ENCODE measurements at regions not wholly inside any gene's neighbourhood (a gene's known extent, or its start where the extent isn't known, plus 50 kb on each side); places are given as distances from the start of the nearest gene placed in this dataset.

DNA sequence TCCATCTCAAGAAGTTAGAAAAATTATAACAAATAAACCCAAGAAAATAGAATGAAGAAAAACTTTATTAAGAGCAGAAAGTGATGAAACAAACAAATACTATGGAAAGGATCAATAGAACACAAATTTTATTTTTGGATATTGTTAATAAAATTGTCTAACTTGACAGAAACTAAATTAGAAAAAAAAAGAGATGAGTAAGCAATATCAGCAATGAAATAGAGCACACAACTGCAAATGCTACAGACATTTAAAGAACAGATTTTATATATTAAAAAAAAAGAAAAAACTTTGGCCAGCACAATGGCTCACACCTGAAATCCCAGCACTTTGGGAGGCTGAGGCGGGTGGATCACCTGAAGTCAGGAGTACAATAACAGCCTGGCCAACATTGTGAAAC lies 628.0 kb downstream of the EPHA7 start:
- no peak overlapping the region for H3K4me3 ChIP-seq
- no peaks in the 10 kb centered on the region for H3K9me3 ChIP-seq
- H3K27ac ChIP-seq, result no peak overlapping the region

DNA sequence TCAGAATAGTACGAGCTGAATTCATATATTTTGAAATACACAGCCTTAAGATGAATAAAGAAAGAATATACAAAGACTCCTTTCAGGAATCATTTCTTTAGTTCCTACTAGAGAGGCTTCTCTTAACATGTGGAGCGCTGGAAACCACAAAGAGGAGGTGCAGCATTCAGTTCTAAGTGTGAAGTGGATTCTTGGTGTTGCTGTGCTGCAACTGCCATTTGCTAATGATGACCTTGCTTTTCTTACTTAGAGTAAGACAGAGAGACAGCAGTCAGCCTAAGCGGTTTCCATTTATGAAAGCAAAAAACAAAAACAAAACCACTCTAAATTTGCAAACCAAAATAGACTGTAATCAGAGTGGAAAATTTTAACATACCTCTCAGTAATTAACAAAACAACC lies 629.0 kb downstream of the EPHA7 start:
- no peaks in the 10 kb centered on the region for H3K36me3 ChIP-seq
- intact Hi-C loops (cut with DNase I), result no loop called here
- H3K4me1 ChIP-seq, result no peaks in the 10 kb centered on the region
- H3K4me3 ChIP-seq, result no peak overlapping the region
- TF ChIP-seq POLR2A (IDR thresholded peaks at IDR 0.05), result no peak
- TF ChIP-seq, protein P1, sequence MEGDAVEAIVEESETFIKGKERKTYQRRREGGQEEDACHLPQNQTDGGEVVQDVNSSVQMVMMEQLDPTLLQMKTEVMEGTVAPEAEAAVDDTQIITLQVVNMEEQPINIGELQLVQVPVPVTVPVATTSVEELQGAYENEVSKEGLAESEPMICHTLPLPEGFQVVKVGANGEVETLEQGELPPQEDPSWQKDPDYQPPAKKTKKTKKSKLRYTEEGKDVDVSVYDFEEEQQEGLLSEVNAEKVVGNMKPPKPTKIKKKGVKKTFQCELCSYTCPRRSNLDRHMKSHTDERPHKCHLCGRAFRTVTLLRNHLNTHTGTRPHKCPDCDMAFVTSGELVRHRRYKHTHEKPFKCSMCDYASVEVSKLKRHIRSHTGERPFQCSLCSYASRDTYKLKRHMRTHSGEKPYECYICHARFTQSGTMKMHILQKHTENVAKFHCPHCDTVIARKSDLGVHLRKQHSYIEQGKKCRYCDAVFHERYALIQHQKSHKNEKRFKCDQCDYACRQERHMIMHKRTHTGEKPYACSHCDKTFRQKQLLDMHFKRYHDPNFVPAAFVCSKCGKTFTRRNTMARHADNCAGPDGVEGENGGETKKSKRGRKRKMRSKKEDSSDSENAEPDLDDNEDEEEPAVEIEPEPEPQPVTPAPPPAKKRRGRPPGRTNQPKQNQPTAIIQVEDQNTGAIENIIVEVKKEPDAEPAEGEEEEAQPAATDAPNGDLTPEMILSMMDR (IDR thresholded peaks at IDR 0.05), result no peak
- TF ChIP-seq POLR2AphosphoS5 (IDR thresholded peaks at IDR 0.05; ENCODE audit: insufficient read depth in 1 of 2, low read depth in 1 of 2), result no peak
- H3K9me3 ChIP-seq, result no peaks in the 10 kb centered on the region
- DNase-seq (ENCODE audit: extremely low spot score in 2 of 2), result no peak
- H3K27me3 ChIP-seq, result no peaks in the 10 kb centered on the region
- H3K27ac ChIP-seq, result no peak overlapping the region

More for the DNA sequence above, 628.0 kb downstream of the EPHA7 start:
- DNase-seq (ENCODE audit: extremely low spot score in 2 of 2), result no peak
- H3K36me3 ChIP-seq, result no peaks in the 10 kb centered on the region
- no peaks in the 10 kb centered on the region for H3K27me3 ChIP-seq
- H3K4me1 ChIP-seq, result no peaks in the 10 kb centered on the region
- intact Hi-C loops (cut with DNase I), result no loop called here
- TF ChIP-seq POLR2A (IDR thresholded peaks at IDR 0.05) (no peak), POLR2AphosphoS5 (IDR thresholded peaks at IDR 0.05; ENCODE audit: insufficient read depth in 1 of 2, low read depth in 1 of 2) (no peak)
- TF ChIP-seq, protein P1 (IDR thresholded peaks at IDR 0.05), result no peak

DNA sequence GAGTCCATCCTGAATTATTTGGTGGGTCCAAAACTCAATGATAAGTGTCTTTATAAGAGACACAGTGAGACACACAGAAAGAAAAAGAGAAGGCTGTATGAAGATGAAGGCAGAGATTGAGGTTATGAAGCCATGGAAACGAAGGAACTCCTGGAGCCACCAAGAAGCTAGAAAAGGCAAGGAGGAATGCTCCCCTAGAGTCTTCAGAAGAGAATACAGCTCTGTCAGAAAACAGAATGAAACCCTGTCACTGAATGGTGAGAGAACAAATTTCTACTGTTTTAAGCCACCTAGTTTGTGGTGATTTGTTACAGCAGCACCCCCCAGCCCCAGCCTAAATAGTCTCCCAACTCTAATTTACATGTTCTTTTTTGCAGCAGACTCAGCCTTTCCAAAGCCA lies 635.1 kb downstream of the EPHA7 start:
- no peaks in the 10 kb centered on the region for H3K36me3 ChIP-seq
- H3K9me3 ChIP-seq, result no peaks in the 10 kb centered on the region
- H3K27me3 ChIP-seq, result no peaks in the 10 kb centered on the region
- H3K4me3 ChIP-seq, result no peak overlapping the region
- DNase-seq (ENCODE audit: extremely low spot score in 2 of 2), result no peak
- no peaks in the 10 kb centered on the region for H3K4me1 ChIP-seq
- no peak overlapping the region for H3K27ac ChIP-seq
- TF ChIP-seq POLR2A (IDR thresholded peaks at IDR 0.05) (no peak), POLR2AphosphoS5 (IDR thresholded peaks at IDR 0.05; ENCODE audit: insufficient read depth in 1 of 2, low read depth in 1 of 2) (no peak)
- TF ChIP-seq, protein P1 (IDR thresholded peaks at IDR 0.05), result no peak
- intact Hi-C loops (cut with DNase I), result no loop called here

DNA sequence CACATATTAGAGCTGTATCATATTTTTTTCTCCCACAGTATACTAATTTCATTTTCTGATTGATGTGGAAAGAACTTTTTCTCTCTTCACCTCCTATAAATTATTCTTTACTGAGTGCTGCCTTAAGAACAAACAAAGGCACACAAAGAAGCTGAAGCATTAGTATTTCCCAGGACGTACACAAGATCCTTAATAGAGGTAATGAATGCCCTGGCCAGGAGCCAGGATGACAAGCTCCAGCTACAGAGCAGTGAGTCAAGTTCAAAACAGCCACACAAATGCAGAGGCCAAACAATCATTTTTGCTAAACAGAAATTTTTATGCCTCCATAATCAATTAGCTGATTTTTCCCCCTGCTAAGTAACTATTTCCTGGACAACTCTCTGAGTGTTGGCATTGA lies 639.6 kb downstream of the EPHA7 start:
- intact Hi-C loops (cut with DNase I), result no loop called here
- no peak for DNase-seq (ENCODE audit: extremely low spot score in 2 of 2)

DNA sequence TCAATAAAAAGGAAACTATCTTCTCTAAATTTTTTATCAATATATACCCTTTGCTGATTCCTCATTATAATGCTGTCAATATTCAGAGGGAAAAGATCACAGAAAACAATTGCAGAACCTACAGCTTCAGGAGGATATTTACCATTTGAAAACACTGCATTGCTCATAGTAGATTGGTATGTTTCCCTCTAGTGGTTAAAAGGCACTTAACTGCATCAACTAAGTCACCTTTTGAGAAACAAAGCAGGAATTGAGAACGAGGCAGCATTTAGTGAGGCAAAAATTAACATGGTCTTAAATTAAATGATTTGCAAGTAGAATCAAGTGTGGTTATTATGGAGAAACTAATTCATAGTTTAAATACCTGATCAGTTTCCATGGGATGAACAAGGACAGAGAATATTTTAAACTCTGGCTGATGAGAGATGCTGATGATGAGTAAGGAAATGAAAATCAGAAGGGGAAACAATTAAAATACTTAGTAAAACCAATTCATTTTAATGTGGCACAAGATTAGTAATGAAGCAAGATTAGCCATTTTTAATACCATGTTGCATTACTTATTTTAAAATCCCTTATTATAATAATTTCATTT lies 642.1 kb downstream of the EPHA7 start:
- Histone ChIP-seq H3K4me3 (no peak overlapping the region), H3K4me1 (no peaks in the 10 kb centered on the region)
- intact Hi-C loops (cut with DNase I), result no loop called here

More for the DNA sequence above, 639.6 kb downstream of the EPHA7 start:
- Histone ChIP-seq H3K4me3 (no peak overlapping the region), H3K27me3 (no peaks in the 10 kb centered on the region), H3K27ac (no peak overlapping the region), H3K36me3 (no peaks in the 10 kb centered on the region), H3K4me1 (no peaks in the 10 kb centered on the region), H3K9me3 (no peaks in the 10 kb centered on the region)
- no peak for TF ChIP-seq POLR2A (IDR thresholded peaks at IDR 0.05)
- no peak for TF ChIP-seq POLR2AphosphoS5 (IDR thresholded peaks at IDR 0.05; ENCODE audit: insufficient read depth in 1 of 2, low read depth in 1 of 2)
- TF ChIP-seq, protein P1 (IDR thresholded peaks at IDR 0.05), result no peak

More for the DNA sequence above, 642.1 kb downstream of the EPHA7 start:
- Histone ChIP-seq H3K27me3 (no peaks in the 10 kb centered on the region), H3K9me3 (no peaks in the 10 kb centered on the region), H3K36me3 (no peaks in the 10 kb centered on the region), H3K27ac (no peak overlapping the region)
- TF ChIP-seq, protein P1 (IDR thresholded peaks at IDR 0.05), result no peak
- TF ChIP-seq POLR2A (IDR thresholded peaks at IDR 0.05) (no peak), POLR2AphosphoS5 (IDR thresholded peaks at IDR 0.05; ENCODE audit: insufficient read depth in 1 of 2, low read depth in 1 of 2) (no peak)
- DNase-seq (ENCODE audit: extremely low spot score in 2 of 2), result no peak
